ENCODE measurements at regions not wholly inside any gene's neighbourhood (a gene's known extent, or its start where the extent isn't known, plus 50 kb on each side); places are given as distances from the start of the nearest gene placed in this dataset.

DNA sequence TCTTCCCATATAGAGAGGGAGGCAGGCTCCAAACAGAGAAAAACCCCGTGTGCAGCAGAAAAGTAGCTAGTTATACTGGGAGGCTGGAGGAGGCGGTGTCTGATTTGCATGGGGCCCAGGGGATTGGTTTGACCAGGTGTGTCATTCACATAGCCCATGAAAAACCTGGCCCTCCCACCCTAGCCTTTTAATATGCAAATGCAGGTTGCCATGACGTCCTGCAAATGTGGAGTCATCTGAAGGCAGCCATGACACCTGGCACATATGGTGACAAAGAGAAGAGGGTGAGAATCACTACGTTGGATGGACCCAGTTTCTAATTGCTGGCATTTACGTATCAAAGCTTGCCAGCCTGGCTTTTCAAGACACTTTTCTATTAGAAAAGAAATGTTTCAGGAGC is 57.8 kb downstream of the FAM181B start (continued):
- TF ChIP-seq, protein P1, sequence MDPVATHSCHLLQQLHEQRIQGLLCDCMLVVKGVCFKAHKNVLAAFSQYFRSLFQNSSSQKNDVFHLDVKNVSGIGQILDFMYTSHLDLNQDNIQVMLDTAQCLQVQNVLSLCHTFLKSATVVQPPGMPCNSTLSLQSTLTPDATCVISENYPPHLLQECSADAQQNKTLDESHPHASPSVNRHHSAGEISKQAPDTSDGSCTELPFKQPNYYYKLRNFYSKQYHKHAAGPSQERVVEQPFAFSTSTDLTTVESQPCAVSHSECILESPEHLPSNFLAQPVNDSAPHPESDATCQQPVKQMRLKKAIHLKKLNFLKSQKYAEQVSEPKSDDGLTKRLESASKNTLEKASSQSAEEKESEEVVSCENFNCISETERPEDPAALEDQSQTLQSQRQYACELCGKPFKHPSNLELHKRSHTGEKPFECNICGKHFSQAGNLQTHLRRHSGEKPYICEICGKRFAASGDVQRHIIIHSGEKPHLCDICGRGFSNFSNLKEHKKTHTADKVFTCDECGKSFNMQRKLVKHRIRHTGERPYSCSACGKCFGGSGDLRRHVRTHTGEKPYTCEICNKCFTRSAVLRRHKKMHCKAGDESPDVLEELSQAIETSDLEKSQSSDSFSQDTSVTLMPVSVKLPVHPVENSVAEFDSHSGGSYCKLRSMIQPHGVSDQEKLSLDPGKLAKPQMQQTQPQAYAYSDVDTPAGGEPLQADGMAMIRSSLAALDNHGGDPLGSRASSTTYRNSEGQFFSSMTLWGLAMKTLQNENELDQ (CRISPR knock-in tag; IDR thresholded peaks at IDR 0.05; ENCODE audit: borderline replicate concordance), result no peak
- no peak for TF ChIP-seq ISX (CRISPR knock-in tag; conservative IDR thresholded peaks at IDR 0.05)

DNA sequence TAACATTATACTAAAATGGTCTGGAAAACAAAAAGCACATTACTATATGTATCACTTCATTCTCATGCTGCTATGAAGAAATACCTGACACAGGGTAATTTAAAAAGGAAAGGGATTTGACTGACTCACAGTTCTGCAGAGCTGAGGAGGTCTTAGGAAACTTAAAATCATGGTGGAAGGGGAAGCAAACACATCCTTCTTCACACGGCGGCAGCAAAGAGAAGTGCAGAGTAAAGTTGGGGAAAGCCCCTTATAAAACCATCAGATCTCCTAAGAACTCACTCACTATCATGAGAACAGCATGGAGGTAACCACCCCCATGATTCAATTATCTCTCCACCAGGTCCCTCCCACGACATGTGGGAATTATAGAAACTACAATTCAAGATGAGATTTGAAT is 60.0 kb downstream of the FAM181B start:
- H3K4me1 ChIP-seq (ENCODE audit: insufficient read depth, low read length), result no peaks in the 10 kb centered on the region
- no peak for DNase-seq (ENCODE audit: low spot score)
- no peak overlapping the region for H3K4me3 ChIP-seq (replicated peaks in 1 of 3; ENCODE audit: insufficient read depth in 1 of 3, low read depth in 2 of 3, low read length in 3 of 3)
- FAIRE-seq, result no peak
- ATAC-seq, result no peak
- no peak overlapping the region for H3K27ac ChIP-seq (ENCODE audit: extremely low read length, insufficient read depth, low read length)
- H4K20me1 ChIP-seq (ENCODE audit: insufficient read depth, low read length), result no peaks in the 10 kb centered on the region
- H3K79me2 ChIP-seq (ENCODE audit: insufficient read depth, low read length), result no peaks in the 10 kb centered on the region
- POLR2A ChIA-PET, result no interaction called here
- no peaks in the 10 kb centered on the region for H3K36me3 ChIP-seq (replicated peaks in 1 of 2; ENCODE audit: control insufficient read depth in 1 of 2, insufficient read depth in 2 of 2, low read length in 2 of 2)
- TF ChIP-seq IKZF1 (IDR thresholded peaks at IDR 0.05), result no peak
- TF ChIP-seq CEBPB (IDR thresholded peaks at IDR 0.05; ENCODE audit: borderline replicate concordance, low read depth, low read length), result no peak
- no peak for TF ChIP-seq ZBTB10 (CRISPR knock-in tag; IDR thresholded peaks at IDR 0.05; ENCODE audit: borderline replicate concordance)
- no peaks in the 10 kb centered on the region for H3K27me3 ChIP-seq (ENCODE audit: control insufficient read depth in 1 of 2, insufficient read depth in 2 of 2, low read length in 2 of 2)
- CTCF ChIA-PET (ENCODE audit: low intra/inter-chr PET ratio, low total read pairs), result no interaction called here
- in situ Hi-C loops (cut with HindIII; ENCODE audit: extremely low pct_ligation_motif_present, low pct_unique_long_range_greater_than_20kb) (no loop called here), intact Hi-C loops (cut with micrococcal nuclease; ENCODE audit: unreplicated experiment) (no loop called here)
- no peak overlapping the region for H2AFZ ChIP-seq (ENCODE audit: low read length)
- no peak overlapping the region for H3K4me2 ChIP-seq (ENCODE audit: low read depth, low read length)
- BruUV-seq (replicated peaks), result no TSS peak
- 8% methylated on average over 3 of the region's 3 CpGs for WGBS (ENCODE audit: low lambda C conversion rate)
- H3K9me3 ChIP-seq (ENCODE audit: low read length), result no peaks in the 10 kb centered on the region
- H3K9ac ChIP-seq (ENCODE audit: insufficient read depth, low read depth, low read length), result no peak overlapping the region
